ENCODE measurements at regions not wholly inside any gene's neighbourhood (a gene's known extent, or its start where the extent isn't known, plus 50 kb on each side); places are given as distances from the start of the nearest gene placed in this dataset.
"Not testable (repeated sequence)": the region's sequence is repeated elsewhere in the genome, so short reads cannot be mapped to it uniquely, and the experiment has no call there.

DNA sequence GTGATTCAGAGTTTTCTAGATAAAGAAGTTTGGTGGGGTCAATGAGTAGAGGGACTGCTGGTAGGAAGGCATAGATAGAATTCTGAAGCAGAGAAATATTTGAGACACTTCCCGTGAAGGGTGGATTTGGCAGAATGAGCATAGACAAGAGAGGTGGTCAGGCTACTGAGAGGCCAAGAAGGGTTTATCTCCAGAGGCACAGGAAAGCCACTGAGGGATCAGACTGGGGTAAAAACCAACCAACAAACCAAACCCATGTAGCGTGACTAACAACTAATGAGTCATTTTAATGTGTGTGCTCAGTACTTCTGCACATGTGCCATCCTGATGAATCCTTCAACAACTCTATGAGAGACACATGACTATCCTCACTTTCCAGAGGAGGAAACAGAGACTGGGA, 60.0 kb upstream of the SERP2 start:
- Mint-ChIP-seq H3K4me3 (no peak overlapping the region), H3K27me3 (no peaks in the 10 kb centered on the region), H3K9me3 (no peaks in the 10 kb centered on the region), H3K27ac (no peak overlapping the region), H3K4me1 (peaks cover 13% of the 10 kb centered on the region)
- ATAC-seq (no peak), DNase-seq (no peak)

- not testable (repeated sequence) for H3K4me3 Mint-ChIP-seq
Measured at GRCh38 chr13:44314160-44314559, 59.5 kb upstream of the SERP2 start.

DNA sequence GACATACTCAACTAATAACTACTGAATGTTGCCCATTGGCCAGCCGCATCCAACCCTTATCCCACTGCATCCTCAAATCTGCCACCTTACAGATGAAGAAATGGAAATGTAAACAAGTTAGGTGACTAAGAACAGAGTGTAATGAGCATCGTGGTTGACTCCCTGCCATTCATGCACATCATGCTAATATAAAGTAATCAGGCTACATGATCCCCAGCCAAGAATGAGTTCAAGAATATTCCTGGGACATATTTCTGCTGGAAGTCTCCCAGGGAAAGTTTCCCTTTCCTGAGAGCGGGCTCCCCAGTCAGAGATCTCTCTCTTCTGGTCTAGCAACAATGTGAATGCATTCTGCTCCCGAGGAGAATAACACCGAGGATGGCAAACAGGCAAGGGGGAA, 55.9 kb upstream of the SERP2 start:
- ATAC-seq (no peak), DNase-seq (no peak)
- H3K4me3 Mint-ChIP-seq = no peak overlapping the region

More at GRCh38 chr13:44314160-44314559, 59.5 kb upstream of the SERP2 start:
- not testable (repeated sequence) for DNase-seq, H3K27me3 Mint-ChIP-seq, H3K27ac Mint-ChIP-seq, ATAC-seq, H3K9me3 Mint-ChIP-seq
- H3K4me1 Mint-ChIP-seq = peaks cover 13% of the 10 kb centered on the region

DNA sequence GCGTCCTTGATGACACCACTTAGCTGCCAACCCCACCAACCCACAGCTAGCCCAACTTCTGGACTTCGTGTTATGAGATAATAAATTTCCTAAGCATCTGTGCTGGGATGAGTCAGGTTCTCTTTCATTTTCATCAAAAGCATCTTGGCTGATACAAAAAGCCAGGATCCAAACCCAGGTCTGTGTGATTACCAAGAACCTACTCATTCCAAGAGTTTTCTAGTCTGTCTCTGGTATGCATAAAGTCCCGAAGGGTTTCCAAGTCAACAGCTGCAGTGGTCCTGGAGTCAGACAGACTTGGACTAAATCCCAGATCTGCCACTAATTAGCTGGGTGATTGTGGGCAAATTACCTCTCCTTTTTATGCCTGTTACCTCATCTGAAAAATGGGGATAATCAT, 55.5 kb upstream of the SERP2 start:
- DNase-seq (no peak), ATAC-seq (no peak)
- Mint-ChIP-seq H3K4me3 (no peak overlapping the region), H3K4me1 (peaks cover 6% of the 10 kb centered on the region), H3K27ac (no peak overlapping the region), H3K27me3 (no peaks in the 10 kb centered on the region), H3K9me3 (peaks cover 0 to 11% of the 10 kb centered on the region in 2 donors)

More for the DNA sequence above, 55.9 kb upstream of the SERP2 start:
- Mint-ChIP-seq H3K9me3 (peaks cover 0 to 11% of the 10 kb centered on the region in 2 donors), H3K27ac (no peak overlapping the region), H3K4me1 (peaks cover 10% of the 10 kb centered on the region), H3K27me3 (no peaks in the 10 kb centered on the region)

DNA sequence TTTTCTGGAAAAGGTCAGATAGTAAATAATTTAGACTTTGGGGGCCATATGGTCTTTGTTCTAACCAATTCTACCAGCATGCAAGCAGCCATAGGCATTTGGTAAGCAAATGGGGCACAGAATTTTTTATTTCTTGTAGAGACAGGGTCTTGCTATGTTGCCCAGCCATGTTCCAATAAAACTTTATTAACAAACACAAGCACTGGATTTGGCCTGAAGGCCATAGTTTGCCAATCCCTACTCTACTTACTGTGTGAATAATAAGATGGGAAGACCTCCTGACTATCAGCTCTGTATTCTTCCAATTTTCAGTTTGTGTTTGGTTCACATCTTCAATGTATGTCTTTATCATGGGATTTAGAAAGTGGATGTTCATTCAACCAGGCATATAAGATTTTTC, 53.0 kb upstream of the SERP2 start:
- DNase-seq (no peak), ATAC-seq (no peak)
- Mint-ChIP-seq H3K4me1 (no peaks in the 10 kb centered on the region), H3K9me3 (peaks cover 0 to 11% of the 10 kb centered on the region in 2 donors), H3K27me3 (no peaks in the 10 kb centered on the region), H3K27ac (no peak overlapping the region), H3K4me3 (no peak overlapping the region)

- DNase-seq = no peak
- Mint-ChIP-seq H3K27ac (no peak overlapping the region), H3K4me1 (no peaks in the 10 kb centered on the region), H3K27me3 (no peaks in the 10 kb centered on the region), H3K9me3 (peaks cover 0 to 12% of the 10 kb centered on the region in 2 donors), H3K4me3 (no peak overlapping the region)
- no peak for ATAC-seq
Measured at GRCh38 chr13:44321961-44322360, 51.7 kb upstream of the SERP2 start.

DNA sequence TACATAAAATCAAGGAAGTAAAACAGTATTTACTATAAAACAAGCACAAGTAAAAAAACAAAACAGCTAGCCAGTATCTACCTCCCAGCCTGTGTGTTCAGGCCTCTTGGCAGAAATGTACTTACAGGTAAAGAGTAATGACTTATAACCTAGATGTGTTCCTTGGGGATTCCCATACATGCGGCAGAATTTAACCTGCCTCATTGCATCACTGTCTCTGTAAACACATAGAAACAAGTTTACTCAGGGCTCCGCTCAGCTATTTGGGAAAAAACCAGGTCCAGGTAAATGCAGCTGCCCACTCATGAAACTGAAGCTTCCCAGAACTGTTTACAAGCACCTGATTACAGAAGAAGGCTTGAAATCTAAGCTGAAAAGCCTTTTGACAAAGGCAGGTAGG, 50.7 kb upstream of the SERP2 start:
- Mint-ChIP-seq H3K4me1 (no peaks in the 10 kb centered on the region), H3K4me3 (no peak overlapping the region), H3K27me3 (no peaks in the 10 kb centered on the region), H3K27ac (no peak overlapping the region), H3K9me3 (peaks cover 0 to 22% of the 10 kb centered on the region in 2 donors)
- ATAC-seq (no peak), DNase-seq (no peak)

DNA sequence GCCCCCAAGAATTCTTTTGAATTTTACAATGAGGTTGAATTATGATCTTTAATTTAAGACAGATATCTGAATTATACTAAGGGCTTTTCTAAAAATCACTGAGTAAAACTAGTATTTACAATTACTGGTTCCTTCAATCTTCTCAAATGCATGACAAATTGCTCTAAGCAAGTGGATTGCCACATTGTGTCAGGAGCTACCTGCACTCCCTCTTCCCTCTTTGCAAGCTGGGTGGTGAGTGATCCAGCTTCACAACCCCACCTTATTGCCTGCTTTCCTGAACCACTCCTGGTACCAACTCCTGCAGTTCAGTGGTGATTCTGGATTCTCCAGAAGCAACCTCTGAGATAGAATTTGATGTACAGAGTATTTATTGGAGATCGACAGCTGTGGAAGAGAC, 49.9 kb upstream of the SERP2 start:
- ATAC-seq (no peak), DNase-seq (no peak)
- H3K4me1 Mint-ChIP-seq = no peaks in the 10 kb centered on the region
- no peak overlapping the region for H3K4me3 Mint-ChIP-seq
- H3K9me3 Mint-ChIP-seq = peaks cover 0 to 30% of the 10 kb centered on the region in 2 donors
- no peak overlapping the region for H3K27ac Mint-ChIP-seq
- H3K27me3 Mint-ChIP-seq = no peaks in the 10 kb centered on the region

Measured in stimulated activated naive CD8-positive, alpha-beta T cell treated with anti-CD3 and anti-CD28 coated beads, Interleukin-15, amount 100 ng/mL, for 72 hours (primary cell).